HUES64 (cell line): ENCODE measurements at regions not wholly inside any gene's neighbourhood (a gene's known extent, or its start where the extent isn't known, plus 50 kb on each side); places are given as distances from the start of the nearest gene placed in this dataset.
"Not testable (repeated sequence)": the region's sequence is repeated elsewhere in the genome, so short reads cannot be mapped to it uniquely, and the experiment has no call there.

Experiments used
- H3K27ac ChIP-seq: 2 replicates; pipeline ENCODE4 v1.7.0; 2013; ENCODE audit warnings: low read depth, low read length, inconsistent platforms
- H3K27me3 ChIP-seq: 2 replicates; pipeline ENCODE4 v1.6.1; 2013; ENCODE audit warnings: mild to moderate bottlenecking, low read length; ENCODE audit not compliant: insufficient read depth
- H3K36me3 ChIP-seq: 2 replicates; pipeline ENCODE4 v1.6.1; 2013; ENCODE audit warnings: mild to moderate bottlenecking, low read length; ENCODE audit not compliant: insufficient read depth
- H3K4me1 ChIP-seq: 2 replicates; pipeline ENCODE4 v1.6.1; 2013; ENCODE audit warnings: mild to moderate bottlenecking, low read length, moderate library complexity; ENCODE audit not compliant: insufficient read depth
- H3K4me3 ChIP-seq: 2 replicates; pipeline ENCODE4 v1.5.1; 2013; ENCODE audit warnings: mild to moderate bottlenecking, low read length, moderate library complexity
- H3K9ac ChIP-seq: 2 replicates; pipeline ENCODE4 v1.6.1; 2013; ENCODE audit warnings: mild to moderate bottlenecking, low read depth, low read length
- H3K9me3 ChIP-seq: 2 replicates; pipeline ENCODE4 v1.6.1; 2013; ENCODE audit warnings: low read depth, low read length; ENCODE audit not compliant: insufficient read depth
- WGBS: fragments of 150-250, 120-280 bp; methylation state at CpG from one replicate; pipeline ENCODE4 v1.1.7; 2013; ENCODE audit warnings: missing lambda C conversion rate; 5-methylcytosine and 5-hydroxymethylcytosine counted together

DNA sequence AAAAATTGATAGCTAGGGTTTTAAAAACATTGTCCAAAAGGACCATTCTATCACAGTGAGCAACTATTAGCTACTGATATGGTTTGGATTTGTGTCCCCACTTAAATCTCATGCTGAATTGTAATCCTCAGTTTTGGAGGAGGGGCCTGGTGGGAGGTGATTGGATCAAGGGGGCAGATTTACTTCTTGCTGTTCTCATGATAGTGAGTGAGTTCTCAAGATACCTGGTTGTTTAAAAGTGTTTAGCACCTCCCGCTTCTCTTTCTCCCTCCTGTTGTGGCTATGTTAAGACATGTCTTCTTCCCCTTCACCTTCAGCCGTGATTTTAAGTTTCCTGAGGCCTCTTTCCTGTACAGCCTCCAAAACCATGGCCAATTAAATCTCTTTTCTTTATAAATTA, 500.4 kb upstream of the POT1 start:
- no peaks in the 10 kb centered on the region for H3K27me3 ChIP-seq
- no peaks in the 10 kb centered on the region for H3K4me1 ChIP-seq
- 71% methylated on average over 2 of the region's 2 CpGs for WGBS
- no peak overlapping the region for H3K4me3 ChIP-seq
- H3K36me3 ChIP-seq, result no peaks in the 10 kb centered on the region
- no peak overlapping the region for H3K27ac ChIP-seq
- H3K9ac ChIP-seq, result no peak overlapping the region
- no peaks in the 10 kb centered on the region for H3K9me3 ChIP-seq

GRCh38 chr7:125427676-125428075, 498.1 kb upstream of the POT1 start:
- 82% methylated on average over 1 of the region's 1 CpG for WGBS

GRCh38 chr7:125425506-125425905, 495.9 kb upstream of the POT1 start:
- Histone ChIP-seq H3K9me3 (no peaks in the 10 kb centered on the region), H3K27ac (no peak overlapping the region), H3K9ac (no peak overlapping the region), H3K27me3 (no peaks in the 10 kb centered on the region), H3K4me3 (no peak overlapping the region), H3K36me3 (no peaks in the 10 kb centered on the region), H3K4me1 (no peaks in the 10 kb centered on the region)
- WGBS, result 93% methylated on average over 2 of the region's 2 CpGs

More at GRCh38 chr7:125427676-125428075, 498.1 kb upstream of the POT1 start:
- Histone ChIP-seq H3K4me1 (no peaks in the 10 kb centered on the region), H3K4me3 (no peak overlapping the region), H3K27ac (no peak overlapping the region), H3K9me3 (no peaks in the 10 kb centered on the region), H3K9ac (no peak overlapping the region), H3K27me3 (no peaks in the 10 kb centered on the region), H3K36me3 (no peaks in the 10 kb centered on the region)

GRCh38 chr7:125424721-125425120, 495.1 kb upstream of the POT1 start:
- H3K27ac ChIP-seq, result no peak overlapping the region
- H3K4me3 ChIP-seq, result no peak overlapping the region
- H3K9me3 ChIP-seq, result no peaks in the 10 kb centered on the region
- H3K4me1 ChIP-seq, result no peaks in the 10 kb centered on the region
- H3K36me3 ChIP-seq, result no peaks in the 10 kb centered on the region
- 88% methylated on average over 2 of the region's 3 CpGs for WGBS
- no peak overlapping the region for H3K9ac ChIP-seq
- no peaks in the 10 kb centered on the region for H3K27me3 ChIP-seq

DNA sequence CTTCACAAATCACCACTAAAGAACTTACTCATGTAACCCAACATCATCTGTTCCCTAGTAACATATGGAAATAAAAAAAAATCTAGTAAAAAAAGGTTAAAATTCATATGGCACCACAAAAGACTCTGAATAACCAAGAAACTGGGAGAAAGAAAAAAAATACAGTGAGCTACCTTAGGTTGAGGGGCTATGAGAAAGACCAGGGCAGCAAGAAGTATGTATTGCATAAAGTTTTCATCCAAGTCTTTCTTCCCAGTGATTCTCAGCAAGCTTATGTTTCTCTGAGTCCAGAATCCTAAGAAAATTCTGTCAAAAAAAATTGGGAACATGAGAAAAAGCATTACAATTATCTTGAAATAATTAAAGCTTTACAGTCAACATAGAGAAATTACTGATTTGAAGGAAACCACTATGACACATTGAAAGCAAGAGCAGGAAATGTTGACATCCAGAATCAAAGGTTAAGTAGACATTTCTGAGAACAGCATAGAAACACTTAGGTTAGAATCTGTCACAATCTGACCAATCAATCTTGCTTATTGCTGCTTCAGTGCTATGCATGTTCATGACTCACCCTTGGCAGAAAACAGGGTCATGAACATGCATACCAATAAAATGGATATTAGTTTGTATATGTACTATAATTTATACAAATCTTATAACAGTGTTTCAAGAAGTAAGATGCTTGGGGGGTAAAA, 494.0 kb upstream of the POT1 start:
- H3K9ac ChIP-seq, result no peak overlapping the region
- no peaks in the 10 kb centered on the region for H3K9me3 ChIP-seq
- H3K36me3 ChIP-seq, result no peaks in the 10 kb centered on the region
- no peak overlapping the region for H3K4me3 ChIP-seq
- no peaks in the 10 kb centered on the region for H3K4me1 ChIP-seq
- no peaks in the 10 kb centered on the region for H3K27me3 ChIP-seq
- no peak overlapping the region for H3K27ac ChIP-seq

- H3K4me1 ChIP-seq, H3K36me3 ChIP-seq, H3K9ac ChIP-seq, H3K27me3 ChIP-seq, H3K27ac ChIP-seq, H3K9me3 ChIP-seq, H3K4me3 ChIP-seq: not testable (repeated sequence)
- 95% methylated on average over 3 of the region's 3 CpGs for WGBS
These were observed 491.8 kb upstream of the POT1 start for GRCh38 chr7:125421407-125421806.

DNA sequence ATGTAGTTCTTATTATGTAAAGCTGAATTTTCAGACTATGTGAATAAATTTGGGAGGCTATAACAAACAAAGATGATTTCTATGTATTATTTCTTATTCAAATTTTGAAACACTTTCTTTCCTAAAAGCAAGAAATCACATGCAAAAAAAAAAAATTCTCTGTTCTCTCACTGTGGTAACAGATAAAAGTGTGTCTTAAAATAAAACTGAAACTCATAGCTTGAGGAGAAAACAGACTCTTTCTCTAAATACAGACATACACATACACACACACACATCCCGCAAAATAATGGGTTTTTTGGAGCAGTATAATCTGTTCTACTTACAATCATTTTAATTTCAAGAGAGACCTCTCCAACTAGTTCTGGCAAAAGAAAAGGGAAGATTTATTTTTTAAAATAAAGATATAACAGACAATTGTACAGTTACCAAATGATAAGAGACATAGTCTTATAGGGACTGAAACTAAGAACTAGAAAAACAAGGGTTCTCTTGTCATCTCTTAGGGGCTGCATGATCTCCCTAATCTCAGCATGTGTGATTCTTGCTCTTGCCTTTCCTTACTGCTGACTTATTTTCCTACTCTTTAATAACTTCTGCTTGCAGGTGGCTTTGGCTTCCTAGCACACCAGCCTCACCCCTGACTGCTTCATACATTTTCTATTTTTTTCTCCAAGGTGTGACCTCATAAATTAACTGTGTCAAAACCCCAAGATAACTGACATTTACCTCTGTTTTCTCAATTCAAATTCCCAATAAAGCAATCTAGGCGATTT, 483.5 kb upstream of the POT1 start:
- Histone ChIP-seq H3K4me1 (no peaks in the 10 kb centered on the region), H3K27ac (no peak overlapping the region), H3K9me3 (no peaks in the 10 kb centered on the region), H3K9ac (no peak overlapping the region), H3K36me3 (no peaks in the 10 kb centered on the region), H3K4me3 (no peak overlapping the region), H3K27me3 (no peaks in the 10 kb centered on the region)
- 67% methylated on average over 1 of the region's 2 CpGs for WGBS

GRCh38 chr7:125409921-125410320, 480.3 kb upstream of the POT1 start:
- Histone ChIP-seq H3K9me3 (no peaks in the 10 kb centered on the region), H3K4me1 (no peaks in the 10 kb centered on the region), H3K27ac (no peak overlapping the region), H3K36me3 (no peaks in the 10 kb centered on the region), H3K4me3 (no peak overlapping the region), H3K27me3 (no peaks in the 10 kb centered on the region), H3K9ac (no peak overlapping the region)

GRCh38 chr7:125406111-125406510, 476.5 kb upstream of the POT1 start:
- 100% methylated on average over 1 of the region's 1 CpG for WGBS
- Histone ChIP-seq H3K9ac (no peak overlapping the region), H3K36me3 (no peaks in the 10 kb centered on the region), H3K27me3 (no peaks in the 10 kb centered on the region), H3K9me3 (no peaks in the 10 kb centered on the region), H3K4me1 (no peaks in the 10 kb centered on the region), H3K27ac (no peak overlapping the region), H3K4me3 (no peak overlapping the region)

GRCh38 chr7:125399408-125399807, 469.8 kb upstream of the POT1 start:
- no peak overlapping the region for H3K9ac ChIP-seq
- H3K36me3 ChIP-seq, result no peaks in the 10 kb centered on the region
- H3K27me3 ChIP-seq, result no peaks in the 10 kb centered on the region
- 89% methylated on average over 2 of the region's 3 CpGs for WGBS
- no peaks in the 10 kb centered on the region for H3K4me1 ChIP-seq
- no peak overlapping the region for H3K4me3 ChIP-seq
- H3K9me3 ChIP-seq, result no peaks in the 10 kb centered on the region
- H3K27ac ChIP-seq, result no peak overlapping the region

DNA sequence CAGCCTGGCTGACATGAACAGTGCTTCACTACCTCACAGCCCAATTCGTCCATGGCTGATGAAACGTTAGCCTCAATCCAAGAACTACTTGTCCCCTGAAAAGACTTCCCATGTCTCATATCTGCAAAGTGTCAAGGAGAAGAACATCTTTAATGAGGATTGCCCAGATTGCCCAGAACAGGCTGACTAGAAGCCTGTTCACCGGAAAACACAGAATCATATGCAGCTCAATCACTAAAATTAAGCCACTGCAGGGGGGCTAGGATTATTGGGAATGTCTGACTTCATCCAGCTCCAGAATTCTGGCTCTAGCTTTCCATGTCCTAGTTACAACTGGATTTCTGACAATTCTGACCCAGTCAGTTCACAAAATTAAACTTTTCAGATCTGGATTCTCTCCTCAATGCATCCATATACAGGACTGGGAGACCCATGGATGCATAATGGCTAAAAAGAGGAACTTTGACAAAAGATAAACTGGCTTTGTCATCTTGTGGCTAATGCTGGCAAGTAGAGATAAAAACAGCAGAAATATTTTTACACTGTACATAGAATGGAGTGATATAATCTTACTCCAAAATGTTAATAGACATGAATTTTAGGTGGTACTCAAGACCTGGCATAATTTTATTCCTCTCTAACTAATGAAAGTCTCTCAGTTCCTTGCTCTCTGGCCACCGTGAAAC, 467.0 kb upstream of the POT1 start:
- 66% methylated on average over 4 of the region's 4 CpGs for WGBS
- H3K36me3 ChIP-seq, result no peaks in the 10 kb centered on the region
- no peaks in the 10 kb centered on the region for H3K27me3 ChIP-seq
- no peak overlapping the region for H3K4me3 ChIP-seq
- no peak overlapping the region for H3K27ac ChIP-seq
- H3K9me3 ChIP-seq, result no peaks in the 10 kb centered on the region
- no peak overlapping the region for H3K9ac ChIP-seq
- H3K4me1 ChIP-seq, result no peaks in the 10 kb centered on the region
